ENCODE measurements at regions not wholly inside any gene's neighbourhood (a gene's known extent, or its start where the extent isn't known, plus 50 kb on each side); places are given as distances from the start of the nearest gene placed in this dataset.

DNA sequence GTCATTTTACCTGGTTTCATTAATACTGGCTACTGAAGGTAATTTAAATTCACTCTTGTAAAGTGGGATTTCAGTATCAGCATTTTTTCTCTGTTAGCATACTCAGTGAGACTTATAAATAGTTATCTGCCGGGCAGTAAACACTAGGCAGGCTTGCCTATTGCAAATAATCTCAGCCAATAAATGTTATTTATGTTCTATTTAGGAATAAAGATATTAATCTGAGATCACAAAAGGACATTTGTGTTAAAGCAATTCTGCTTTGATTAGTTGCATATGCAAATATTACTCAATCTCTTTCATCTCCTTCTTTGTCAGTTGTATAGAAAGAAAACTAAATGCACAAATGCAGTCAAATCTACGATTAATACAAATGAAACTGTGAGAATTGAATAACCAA, 827.8 kb downstream of the TLE4 start:
- no peak for DNase-seq

GRCh38 chr9:80387828-80388227, 816.1 kb downstream of the TLE4 start:
- DNase-seq = no peak

- DNase-seq = no peak
Measured at GRCh38 chr9:80385246-80385645, 813.5 kb downstream of the TLE4 start.

- no peak for DNase-seq
Measured at GRCh38 chr9:80383331-80383730, 811.6 kb downstream of the TLE4 start.

GRCh38 chr9:80382211-80382891, 810.6 kb downstream of the TLE4 start:
- no peak for DNase-seq

DNA sequence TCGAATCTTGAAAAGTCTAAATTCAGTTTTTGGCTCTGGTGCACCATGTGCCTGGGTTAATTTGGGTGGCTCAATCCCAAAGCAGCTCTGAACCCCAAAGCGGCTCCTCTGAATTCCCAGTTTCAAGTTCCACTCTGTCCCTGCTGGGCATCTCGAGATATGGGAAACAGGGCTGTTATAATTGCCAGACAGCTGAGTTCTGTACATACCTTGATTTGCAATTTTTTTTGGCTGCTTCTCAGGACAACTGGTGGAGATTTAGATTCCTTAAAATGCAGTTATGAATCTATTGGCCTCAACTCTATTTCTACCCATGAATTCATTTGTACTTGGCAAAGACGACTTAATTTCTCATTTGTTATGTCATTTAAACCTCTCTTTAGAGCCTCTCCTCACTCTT, 808.5 kb downstream of the TLE4 start:
- DNase-seq = no peak

GRCh38 chr9:80378669-80379293, 807.0 kb downstream of the TLE4 start:
- no peak for DNase-seq

DNA sequence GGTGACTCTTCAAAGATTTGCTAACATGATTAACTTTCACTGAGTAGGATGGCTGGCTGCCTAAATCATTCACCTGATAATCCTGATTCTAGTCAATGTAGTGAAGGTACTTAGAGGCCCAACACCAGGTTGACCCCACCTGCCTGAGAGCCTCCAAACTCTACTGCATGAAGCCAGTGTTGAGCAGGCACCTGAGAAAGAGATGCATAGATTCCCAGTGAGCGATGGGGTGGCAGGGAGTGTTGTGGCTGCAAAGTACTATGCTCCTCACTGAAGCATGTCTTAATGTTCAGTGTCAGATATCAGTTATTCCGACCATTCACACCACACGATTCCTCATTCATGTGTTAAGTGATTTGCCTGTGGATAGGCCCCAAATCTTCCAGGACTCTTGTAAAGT, 804.4 kb downstream of the TLE4 start:
- no peak for DNase-seq

- DNase-seq = no peak
Measured at GRCh38 chr9:80375477-80375876, 803.7 kb downstream of the TLE4 start.

DNA sequence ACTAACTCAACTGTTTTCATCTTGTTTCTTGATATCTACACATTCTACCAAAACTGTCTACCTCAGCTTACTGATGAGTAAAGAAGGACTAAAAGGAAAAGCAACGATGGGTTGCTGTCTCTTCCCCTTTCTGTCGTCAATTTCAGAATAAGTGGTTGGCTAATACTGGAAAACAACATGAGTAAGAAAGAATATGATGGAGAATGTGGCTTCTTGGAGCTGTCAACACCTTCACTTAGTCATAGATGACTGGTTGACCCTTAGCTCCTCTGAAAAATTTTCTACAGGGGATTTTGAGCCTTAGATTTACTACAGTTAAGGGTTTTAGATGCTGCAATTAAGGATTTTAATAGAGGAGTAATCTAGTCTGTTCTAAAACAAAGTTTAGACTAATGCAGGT, 797.9 kb downstream of the TLE4 start:
- no peak for DNase-seq

GRCh38 chr9:80366626-80367025, 794.9 kb downstream of the TLE4 start:
- DNase-seq = no peak

DNA sequence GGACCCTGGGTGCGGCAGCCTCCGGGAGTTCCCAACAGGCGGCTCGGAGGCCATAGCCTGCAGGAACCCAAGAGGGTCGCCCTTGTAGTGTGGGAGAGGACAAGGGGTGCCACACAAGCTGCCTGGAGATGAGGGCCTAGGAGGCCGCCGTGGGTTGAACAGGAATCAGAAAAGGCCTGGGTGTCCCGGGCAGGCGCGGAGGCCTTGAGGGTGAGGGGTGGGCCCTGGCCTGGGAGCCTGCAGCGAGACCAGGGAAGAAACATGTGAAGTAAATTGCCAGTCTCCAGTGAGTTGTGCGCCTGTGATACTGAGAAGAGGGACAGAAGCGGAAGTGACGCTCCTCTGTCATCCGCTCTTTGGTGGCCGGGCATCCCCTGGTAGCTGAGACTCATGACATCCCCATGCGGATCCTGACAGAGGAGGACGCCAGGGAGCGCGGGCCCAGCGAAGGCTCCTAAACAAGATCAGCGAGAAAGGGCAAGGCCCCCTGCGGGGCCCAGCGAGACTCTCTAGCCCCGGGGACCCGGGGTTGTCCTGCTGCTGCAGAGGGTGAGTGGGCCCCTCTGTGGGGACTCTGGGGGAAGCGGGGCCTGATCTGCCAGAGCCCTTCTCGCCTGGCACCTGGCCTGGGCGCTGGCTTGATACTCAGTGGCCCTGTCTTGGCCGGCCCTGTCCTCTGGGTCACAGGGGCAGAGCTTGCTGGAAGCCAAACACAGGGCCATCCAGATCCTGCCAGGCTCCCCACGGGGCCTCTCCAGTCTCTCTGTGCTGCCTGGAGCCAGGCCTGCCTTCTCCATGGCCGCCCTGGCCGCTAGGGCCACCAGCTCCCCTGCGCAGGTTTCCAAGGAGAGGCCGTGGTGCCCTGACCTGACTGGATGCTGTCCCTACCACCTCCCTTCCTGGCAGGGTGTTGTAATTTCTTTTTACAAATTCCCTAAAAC, 788.4 kb downstream of the TLE4 start:
- no peak for DNase-seq

DNA sequence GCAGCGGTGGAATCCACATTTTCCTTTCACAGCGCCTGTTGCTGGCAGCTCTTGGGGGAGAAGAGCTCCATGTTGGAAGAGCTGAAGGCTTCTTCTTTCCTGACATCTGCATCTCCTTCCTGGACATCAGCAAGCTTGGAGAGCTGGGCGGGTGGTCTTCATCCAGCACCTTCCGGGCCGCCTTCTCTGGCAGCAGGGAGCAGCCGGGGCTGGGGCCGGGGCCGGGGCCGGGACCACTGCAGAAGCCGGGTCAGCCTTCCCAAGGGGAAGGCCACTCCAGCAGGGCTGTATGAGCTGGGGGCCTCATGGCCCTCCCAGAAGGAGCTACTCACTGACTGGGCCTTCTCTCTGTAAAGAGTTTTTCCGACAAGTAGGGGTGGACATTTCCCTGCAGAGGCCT, 787.5 kb downstream of the TLE4 start:
- no peak for DNase-seq

DNA sequence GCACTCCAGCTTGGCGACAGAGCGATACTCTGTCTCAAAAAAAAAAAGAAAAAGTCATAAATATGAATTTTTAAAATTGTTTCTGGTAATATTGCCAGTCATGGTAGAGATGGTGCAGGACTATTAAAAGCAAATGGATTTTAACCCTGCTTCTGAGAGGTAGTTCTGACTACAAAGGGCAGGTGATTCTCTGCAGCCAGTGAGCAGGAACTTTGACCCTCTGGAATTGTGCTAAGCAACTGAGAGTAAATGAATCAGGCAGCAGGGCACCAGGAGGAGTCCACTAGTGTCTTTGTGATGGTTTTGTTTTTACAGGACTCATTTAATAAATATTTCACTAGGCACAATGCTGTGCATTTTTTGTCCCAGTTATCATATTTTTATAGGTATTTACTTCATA, 781.2 kb downstream of the TLE4 start:
- no peak for DNase-seq

DNA sequence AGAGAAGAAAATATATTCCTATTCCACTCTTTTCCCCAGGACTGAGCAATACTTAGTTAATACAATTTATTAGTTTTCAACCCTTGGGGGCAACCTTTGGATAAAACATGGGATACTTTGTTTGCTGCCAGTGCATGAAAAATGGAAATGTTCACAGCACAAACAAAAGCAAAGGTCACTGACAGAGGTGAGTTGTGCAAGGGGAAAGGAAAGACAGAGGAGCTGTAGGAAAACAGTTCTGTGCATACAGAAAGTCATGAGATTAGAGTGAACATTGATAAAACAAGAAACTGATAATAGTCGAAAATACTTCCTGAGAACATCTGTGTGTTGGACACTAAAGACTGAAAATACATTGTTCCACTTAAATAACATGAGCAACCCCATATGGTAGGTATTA, 779.8 kb downstream of the TLE4 start:
- DNase-seq = no peak

- no peak for DNase-seq
Measured at GRCh38 chr9:80326105-80326504, 754.3 kb downstream of the TLE4 start.

GRCh38 chr9:80320916-80321315, 749.2 kb downstream of the TLE4 start:
- DNase-seq = no peak

DNA sequence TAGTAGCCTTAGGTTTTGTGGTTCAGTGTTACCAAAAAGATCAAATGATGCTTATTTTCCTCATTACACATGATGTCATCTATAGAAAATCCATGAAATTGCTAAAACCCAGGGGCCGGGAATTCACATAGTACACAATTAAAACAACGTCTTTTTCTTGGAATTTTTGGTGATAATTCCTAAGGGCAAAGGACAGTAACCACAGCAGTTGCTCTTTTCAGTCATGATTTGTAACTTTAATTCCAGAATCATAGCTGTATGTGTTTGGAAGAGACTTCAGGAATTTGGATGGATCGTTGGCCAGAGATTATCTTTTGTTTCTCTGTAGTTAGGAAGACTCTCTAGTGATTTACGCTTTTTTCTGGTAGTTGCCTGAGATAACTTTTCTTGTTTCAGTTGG, 748.7 kb downstream of the TLE4 start:
- DNase-seq = no peak

DNA sequence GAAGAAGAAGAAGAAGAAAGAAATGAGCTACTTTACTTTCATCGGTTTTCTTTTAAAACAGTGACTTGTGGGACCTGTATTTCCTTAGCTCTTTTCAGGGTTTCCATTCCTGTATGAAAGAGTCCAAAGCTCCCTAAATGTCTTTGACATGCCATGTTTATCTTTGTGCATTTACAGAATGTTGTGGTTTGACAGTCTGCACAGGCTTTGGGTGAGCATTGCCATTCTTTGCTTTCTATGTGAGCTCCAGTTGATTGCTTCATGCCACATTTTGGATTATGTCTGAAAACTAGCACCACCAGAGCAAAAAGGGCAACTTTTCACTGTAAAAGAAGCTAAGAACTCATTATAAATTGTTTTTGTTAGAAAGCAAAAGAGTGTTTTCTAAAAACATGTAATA, 733.4 kb downstream of the TLE4 start:
- no peak for DNase-seq

- DNase-seq = no peak
Measured at GRCh38 chr9:80294955-80295354, 723.2 kb downstream of the TLE4 start.

DNA sequence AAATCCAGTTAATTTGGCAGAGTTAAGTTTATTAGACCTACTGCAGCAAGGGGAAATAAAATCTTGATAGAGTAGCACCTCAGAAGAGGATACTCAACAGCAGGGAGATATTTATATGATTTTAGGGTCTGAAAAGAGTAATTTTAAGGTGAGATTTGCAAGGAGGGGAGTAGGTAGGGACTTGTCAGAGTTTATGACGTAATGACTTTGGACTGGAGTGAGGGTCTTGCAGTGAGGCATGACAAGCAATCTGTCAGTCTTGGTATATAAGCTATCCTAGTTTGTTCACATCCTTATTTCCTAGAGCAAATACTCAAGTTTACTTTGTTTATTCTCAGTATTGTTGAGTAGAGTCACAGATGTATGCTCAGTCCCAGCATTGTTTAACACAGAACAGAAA, 722.6 kb downstream of the TLE4 start:
- DNase-seq = no peak

DNA sequence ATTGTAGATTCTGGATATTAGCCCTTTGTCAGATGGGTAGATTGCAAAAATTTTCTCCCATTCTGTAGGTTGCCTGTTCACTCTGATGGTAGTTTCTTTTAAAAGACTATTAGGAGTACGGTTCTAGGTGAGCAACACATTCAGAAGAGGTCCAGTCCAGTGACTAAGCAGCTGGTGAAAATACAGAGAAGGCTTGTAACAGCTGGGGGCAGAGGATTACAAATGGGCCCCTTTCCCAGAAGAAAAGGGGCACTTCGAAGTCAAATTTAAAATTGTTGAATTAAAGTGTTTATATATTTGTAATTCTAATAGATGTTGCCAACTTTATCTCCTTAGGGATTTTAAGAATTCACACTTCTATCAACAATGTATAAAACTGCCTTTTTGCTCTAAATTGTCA, 720.5 kb downstream of the TLE4 start:
- no peak for DNase-seq

GRCh38 chr9:80285326-80285725, 713.6 kb downstream of the TLE4 start:
- DNase-seq = no peak

GRCh38 chr9:80282766-80283165, 711.0 kb downstream of the TLE4 start:
- DNase-seq = no peak
